Activated T-cell treated with anti-CD3 and anti-CD28 coated beads, Interleukin-2, amount 50 U/mL, for 24 hours (primary cell): ENCODE measurements at regions not wholly inside any gene's neighbourhood (a gene's known extent, or its start where the extent isn't known, plus 50 kb on each side); places are given as distances from the start of the nearest gene placed in this dataset.
"Not testable (repeated sequence)": the region's sequence is repeated elsewhere in the genome, so short reads cannot be mapped to it uniquely, and the experiment has no call there.

Experiments
- DNase-seq: peaks from one replicate; pipeline ENCODE4 v3.0.0-alpha.2; 2020
- H3K27ac Mint-ChIP-seq: 2 replicates; pipeline ENCODE4 v1.8.0; 2020; ENCODE audit warnings: mild to moderate bottlenecking, mixed read lengths
- H3K27me3 Mint-ChIP-seq: 2 replicates; pipeline ENCODE4 v1.8.0; 2020; ENCODE audit warnings: mixed read lengths
- H3K36me3 Mint-ChIP-seq: 2 replicates; pipeline ENCODE4 v1.8.0; 2020; ENCODE audit warnings: low read depth, mixed read lengths
- H3K4me1 Mint-ChIP-seq: 2 replicates; pipeline ENCODE4 v1.8.0; 2020; ENCODE audit warnings: low read depth, mixed read lengths
- H3K4me3 Mint-ChIP-seq: 2 replicates; pipeline ENCODE4 v1.8.0; 2020; ENCODE audit warnings: mild to moderate bottlenecking, moderate library complexity, mixed read lengths
- H3K9me3 Mint-ChIP-seq: 2 replicates; pipeline ENCODE4 v1.8.0; 2020; ENCODE audit warnings: mixed read lengths

DNA sequence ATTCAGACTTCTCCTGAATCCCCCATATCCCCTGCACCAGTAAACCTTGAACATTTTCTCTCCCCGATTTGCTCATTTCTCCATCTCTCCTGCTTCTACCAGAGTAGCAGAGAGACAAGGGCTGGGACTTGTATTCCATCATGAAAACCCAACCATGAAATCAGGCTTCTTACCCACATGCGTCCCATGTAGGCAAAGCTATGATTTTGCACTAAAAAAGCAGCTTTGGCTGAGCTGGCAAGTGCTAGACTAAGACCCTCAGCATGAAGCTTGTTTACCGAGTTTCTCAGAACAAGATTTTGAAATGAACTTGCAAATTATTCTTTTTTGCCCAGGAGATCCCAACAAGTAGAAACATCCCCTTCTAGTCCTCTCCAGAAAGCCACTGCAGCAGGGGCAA is 80.3 kb upstream of the RFLNA start:
- Mint-ChIP-seq H3K9me3 (peaks cover 8% of the 10 kb centered on the region), H3K27me3 (peaks cover 7% of the 10 kb centered on the region), H3K4me1 (peaks cover 3% of the 10 kb centered on the region), H3K27ac (no peak overlapping the region), H3K36me3 (no peaks in the 10 kb centered on the region), H3K4me3 (no peak overlapping the region)
- no peak for DNase-seq

DNA sequence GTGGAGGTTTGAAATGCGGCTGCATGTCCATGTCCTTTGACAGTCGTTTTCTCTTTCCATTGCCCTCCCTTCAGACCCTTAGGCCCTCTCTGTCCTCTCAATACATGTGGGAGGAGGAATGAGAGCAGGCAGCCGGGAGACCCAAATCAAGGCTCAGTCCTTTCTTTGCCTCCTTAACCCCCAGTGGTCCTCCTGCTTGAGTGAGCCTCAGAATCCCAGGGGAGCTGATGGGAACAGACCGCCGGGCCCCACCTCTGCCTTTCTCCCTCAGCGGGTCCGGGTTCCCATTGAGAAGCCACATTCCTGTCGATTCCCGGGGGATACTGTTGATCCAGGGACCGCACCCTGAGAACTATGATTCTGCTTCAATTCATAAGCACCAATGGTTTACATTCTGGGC is 77.9 kb upstream of the RFLNA start:
- Mint-ChIP-seq H3K36me3 (no peaks in the 10 kb centered on the region), H3K9me3 (peaks cover 8% of the 10 kb centered on the region), H3K4me3 (no peak overlapping the region), H3K27me3 (peaks cover 7% of the 10 kb centered on the region), H3K4me1 (peaks cover 3% of the 10 kb centered on the region), H3K27ac (no peak overlapping the region)
- DNase-seq, result no peak

DNA sequence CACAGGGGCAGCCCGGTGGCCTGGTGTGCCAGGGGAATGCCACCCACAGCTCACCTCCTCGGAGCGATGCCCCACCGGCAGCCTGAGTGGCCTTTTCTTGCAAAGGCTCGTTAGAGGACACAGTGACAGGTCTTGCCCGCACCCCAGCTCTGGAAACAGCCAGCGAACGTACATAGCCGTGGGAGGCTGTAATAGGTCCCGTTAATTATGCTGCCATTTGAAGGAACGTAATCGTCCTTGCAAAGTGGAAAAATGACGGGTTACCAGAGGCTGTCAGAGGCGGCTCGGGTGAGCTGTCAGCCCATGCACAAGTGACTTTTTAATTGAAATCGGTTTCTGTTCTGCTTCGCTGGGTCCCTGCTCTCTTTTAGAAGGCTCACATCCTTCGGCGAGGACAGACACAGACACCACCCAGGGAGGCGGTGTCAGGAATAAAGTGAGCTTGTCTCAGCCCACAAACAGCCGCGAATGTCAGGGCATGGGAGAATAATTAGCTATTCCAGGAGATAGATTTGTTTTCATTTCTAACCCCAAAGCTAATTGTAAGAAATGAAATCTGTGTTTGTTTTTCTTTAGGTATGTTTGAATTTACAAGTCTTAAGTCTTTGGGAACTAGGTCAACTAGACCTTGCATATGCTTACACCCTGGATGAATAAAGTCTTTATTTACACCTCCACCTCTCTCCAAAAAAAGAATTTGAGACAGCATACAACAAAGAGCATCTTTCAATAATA is 77.2 kb upstream of the RFLNA start:
- peaks cover 4% of the 10 kb centered on the region for H3K4me1 Mint-ChIP-seq
- no peaks in the 10 kb centered on the region for H3K36me3 Mint-ChIP-seq
- DNase-seq, result no peak
- peaks cover 8% of the 10 kb centered on the region for H3K9me3 Mint-ChIP-seq
- peaks cover 12% of the 10 kb centered on the region for H3K27me3 Mint-ChIP-seq
- H3K27ac Mint-ChIP-seq, result no peak overlapping the region
- H3K4me3 Mint-ChIP-seq, result no peak overlapping the region

DNA sequence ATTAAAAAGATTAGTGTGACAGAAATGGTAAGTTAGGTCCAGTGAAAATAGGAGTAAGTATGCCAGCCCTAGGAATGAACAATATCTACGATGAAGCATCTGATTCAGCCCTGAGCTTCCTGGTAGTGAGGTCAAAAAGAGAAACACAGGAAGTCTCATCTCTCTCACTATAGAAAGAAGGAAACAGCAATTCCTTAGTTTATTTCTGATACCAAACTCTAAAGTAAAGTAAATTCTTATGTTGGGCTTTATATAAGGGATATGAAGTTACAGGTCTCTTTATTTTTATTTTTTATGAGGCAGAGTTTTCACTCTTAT is 76.7 kb upstream of the RFLNA start:
- Mint-ChIP-seq H3K4me3 (no peak overlapping the region), H3K27me3 (peaks cover 14% of the 10 kb centered on the region), H3K9me3 (peaks cover 8% of the 10 kb centered on the region), H3K36me3 (no peaks in the 10 kb centered on the region), H3K27ac (no peak overlapping the region), H3K4me1 (peaks cover 6% of the 10 kb centered on the region)
- no peak for DNase-seq

DNA sequence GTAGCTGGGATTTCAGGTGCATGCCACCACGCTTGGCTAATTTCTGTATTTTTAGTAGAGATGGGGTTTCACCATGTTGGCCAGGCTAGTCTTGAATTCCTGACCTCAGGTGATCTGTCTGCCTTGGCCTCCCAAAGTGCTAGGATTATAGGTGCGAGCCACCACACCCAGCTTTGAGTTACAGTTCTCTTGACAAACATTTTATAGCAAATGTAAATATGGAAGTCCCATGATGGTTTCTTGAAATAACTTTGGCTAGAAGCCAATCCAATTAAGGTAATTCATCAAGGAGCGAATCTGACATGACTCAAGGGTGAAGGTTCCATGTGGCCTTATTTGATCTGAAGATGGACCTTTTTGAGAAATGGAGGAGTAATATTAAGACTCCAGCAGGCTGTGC is 76.2 kb upstream of the RFLNA start:
- H3K4me3 Mint-ChIP-seq, H3K27ac Mint-ChIP-seq, H3K36me3 Mint-ChIP-seq, DNase-seq, H3K9me3 Mint-ChIP-seq: not testable (repeated sequence)
- peaks cover 14% of the 10 kb centered on the region for H3K27me3 Mint-ChIP-seq
- peaks cover 10% of the 10 kb centered on the region for H3K4me1 Mint-ChIP-seq

DNA sequence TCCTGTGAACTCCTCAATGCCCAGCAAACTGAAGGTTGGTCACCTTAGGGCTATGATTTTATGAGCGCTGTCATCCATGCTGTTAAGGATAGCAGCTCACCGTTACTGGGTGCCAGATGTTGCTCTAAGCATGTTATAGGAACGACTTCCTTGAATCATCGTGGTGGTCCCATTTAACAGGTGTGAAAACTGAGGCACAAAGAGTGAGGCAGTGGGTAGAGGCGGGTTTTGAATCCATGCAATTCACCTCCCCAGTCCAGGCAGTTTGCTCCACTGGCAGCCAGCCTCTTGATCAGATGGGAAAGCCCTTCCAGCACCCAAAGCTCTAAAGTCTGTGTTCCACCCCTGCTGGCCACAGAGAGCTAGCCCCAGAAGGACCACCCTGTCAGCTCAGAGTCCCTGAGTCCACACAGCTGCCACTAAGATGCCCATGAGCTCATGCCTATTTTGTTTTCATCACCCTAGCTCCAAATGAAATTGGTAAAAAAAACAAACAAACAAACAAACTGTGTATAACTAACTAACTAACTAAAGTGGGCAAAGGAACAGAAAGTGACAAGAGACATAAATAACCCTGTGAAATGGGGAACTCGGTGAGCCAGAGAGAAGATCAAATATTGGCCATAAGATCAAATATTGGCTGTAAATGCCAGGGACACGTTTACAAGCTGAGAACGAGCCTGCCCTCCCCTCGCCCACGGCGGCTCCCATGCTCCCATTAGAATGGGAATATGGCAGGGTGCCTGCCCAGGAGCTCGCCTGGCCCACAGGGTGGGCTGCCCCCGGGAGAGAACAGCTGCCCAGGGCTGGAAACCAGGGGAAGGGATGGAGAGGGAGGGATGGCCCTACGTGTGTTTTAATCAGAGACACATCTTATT is 72.3 kb upstream of the RFLNA start:
- Mint-ChIP-seq H3K9me3 (peaks cover 2% of the 10 kb centered on the region), H3K36me3 (no peaks in the 10 kb centered on the region), H3K4me1 (peaks cover 16% of the 10 kb centered on the region), H3K4me3 (no peak overlapping the region), H3K27me3 (peaks cover 33% of the 10 kb centered on the region), H3K27ac (no peak overlapping the region)
- DNase-seq, result no peak

DNA sequence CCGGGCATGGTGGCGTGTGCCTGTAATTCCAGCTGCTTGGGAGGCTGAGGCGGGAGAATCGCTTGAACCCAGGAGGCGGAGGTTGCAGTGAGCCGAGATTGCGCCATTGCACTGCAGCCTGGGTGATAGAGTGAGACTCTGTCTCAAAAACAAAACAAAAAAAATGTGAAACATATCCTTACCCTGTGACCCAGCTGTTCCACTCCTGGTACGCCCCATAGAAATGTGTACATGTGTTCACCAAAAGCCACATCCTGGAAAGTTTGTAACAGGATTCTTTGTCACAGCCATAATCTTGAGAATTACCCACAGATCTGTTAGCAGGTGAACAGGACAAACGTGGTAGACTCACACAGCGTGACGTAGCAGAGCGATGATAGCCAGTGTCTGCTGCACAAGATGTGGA is 71.2 kb upstream of the RFLNA start:
- not testable (repeated sequence) for H3K4me3 Mint-ChIP-seq, H3K9me3 Mint-ChIP-seq, H3K36me3 Mint-ChIP-seq, DNase-seq, H3K27ac Mint-ChIP-seq
- peaks cover 13% of the 10 kb centered on the region for H3K4me1 Mint-ChIP-seq
- peaks cover 41% of the 10 kb centered on the region for H3K27me3 Mint-ChIP-seq

DNA sequence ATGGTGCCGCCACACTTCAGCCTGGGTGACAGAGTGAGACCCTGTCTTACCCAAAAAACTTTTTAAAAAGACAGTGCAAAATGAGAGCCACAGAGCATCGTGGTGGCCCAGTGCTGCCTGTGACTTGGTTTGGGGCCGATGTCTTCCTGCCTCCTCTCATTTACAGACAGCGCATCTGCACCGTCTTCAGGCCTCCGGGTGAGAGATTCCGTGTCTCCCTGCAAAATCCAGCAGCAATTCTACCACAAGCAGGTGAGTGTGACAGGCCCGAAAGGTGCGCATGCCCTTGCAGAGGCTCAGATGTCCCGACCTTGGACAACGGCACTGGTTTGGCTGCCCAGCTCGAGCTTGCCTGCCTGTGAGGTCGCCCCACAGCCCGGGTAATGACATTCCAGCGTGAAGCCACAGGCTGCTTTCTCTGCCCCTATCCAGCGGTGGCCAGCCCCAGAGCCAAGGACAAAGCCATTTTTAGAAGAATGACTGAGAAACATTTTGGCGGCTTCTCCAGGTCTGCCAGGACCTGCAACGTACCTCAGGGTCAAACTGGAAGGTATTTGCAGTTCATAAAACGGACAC is 70.3 kb upstream of the RFLNA start:
- peaks cover 41% of the 10 kb centered on the region for H3K27me3 Mint-ChIP-seq
- H3K36me3 Mint-ChIP-seq, result no peaks in the 10 kb centered on the region
- peaks cover 13% of the 10 kb centered on the region for H3K4me1 Mint-ChIP-seq
- H3K9me3 Mint-ChIP-seq, result peaks cover 2% of the 10 kb centered on the region
- no peak overlapping the region for H3K4me3 Mint-ChIP-seq
- no peak overlapping the region for H3K27ac Mint-ChIP-seq
- no peak for DNase-seq

- no peaks in the 10 kb centered on the region for H3K36me3 Mint-ChIP-seq
- peaks cover 2% of the 10 kb centered on the region for H3K9me3 Mint-ChIP-seq
- no peak overlapping the region for H3K27ac Mint-ChIP-seq
- peaks cover 41% of the 10 kb centered on the region for H3K27me3 Mint-ChIP-seq
- DNase-seq, result no peak
- H3K4me1 Mint-ChIP-seq, result peaks cover 13% of the 10 kb centered on the region
- H3K4me3 Mint-ChIP-seq, result no peak overlapping the region
These were observed 69.2 kb upstream of the RFLNA start for GRCh38 chr12:124225730-124226129.

GRCh38 chr12:124227951-124228711 is 66.8 kb upstream of the RFLNA start:
- no peak overlapping the region for H3K4me3 Mint-ChIP-seq
- DNase-seq, result no peak
- no peaks in the 10 kb centered on the region for H3K9me3 Mint-ChIP-seq
- H3K36me3 Mint-ChIP-seq, result no peaks in the 10 kb centered on the region
- peaks cover 11% of the 10 kb centered on the region for H3K4me1 Mint-ChIP-seq
- H3K27ac Mint-ChIP-seq, result no peak overlapping the region
- peaks cover 33% of the 10 kb centered on the region for H3K27me3 Mint-ChIP-seq

- no peaks in the 10 kb centered on the region for H3K36me3 Mint-ChIP-seq
- no peak overlapping the region for H3K4me3 Mint-ChIP-seq
- H3K4me1 Mint-ChIP-seq, result no peaks in the 10 kb centered on the region
- H3K27me3 Mint-ChIP-seq, result peaks cover 30% of the 10 kb centered on the region
- DNase-seq, result no peak
- H3K9me3 Mint-ChIP-seq, result no peaks in the 10 kb centered on the region
- no peak overlapping the region for H3K27ac Mint-ChIP-seq
These were observed 65.4 kb upstream of the RFLNA start for GRCh38 chr12:124229520-124229919.

DNA sequence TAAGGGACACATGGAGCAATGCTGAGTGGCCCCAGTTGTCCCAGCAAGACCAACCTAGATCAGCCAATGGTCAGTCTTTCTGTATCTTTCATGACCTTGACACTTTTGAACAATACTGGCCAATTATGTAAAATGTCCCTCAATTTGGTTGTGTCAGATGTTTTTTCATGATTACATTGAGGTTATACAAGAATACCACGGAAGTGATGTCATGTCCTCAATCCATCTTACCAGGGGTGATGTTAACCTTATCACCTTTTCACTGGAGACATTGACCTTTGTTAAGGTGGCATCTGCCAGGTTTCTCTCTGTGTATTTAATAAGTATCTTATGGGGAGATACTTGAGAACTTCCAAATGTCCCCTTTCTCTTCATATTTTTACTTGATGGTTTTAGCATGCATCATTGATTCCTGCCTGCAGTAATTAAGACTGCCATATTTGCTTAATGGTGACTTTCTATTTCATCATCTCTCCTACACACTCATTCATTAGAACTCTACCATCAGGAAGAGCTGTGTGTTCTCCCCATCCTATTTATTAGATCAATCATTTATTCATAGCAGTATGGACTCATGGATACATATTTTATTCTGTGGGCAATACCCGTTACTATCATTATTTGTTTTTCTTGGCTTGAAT is 64.7 kb upstream of the RFLNA start:
- Mint-ChIP-seq H3K9me3 (peaks cover 4% of the 10 kb centered on the region), H3K27ac (no peak overlapping the region), H3K27me3 (peaks cover 28% of the 10 kb centered on the region), H3K36me3 (no peaks in the 10 kb centered on the region), H3K4me3 (no peak overlapping the region), H3K4me1 (no peaks in the 10 kb centered on the region)
- no peak for DNase-seq

DNA sequence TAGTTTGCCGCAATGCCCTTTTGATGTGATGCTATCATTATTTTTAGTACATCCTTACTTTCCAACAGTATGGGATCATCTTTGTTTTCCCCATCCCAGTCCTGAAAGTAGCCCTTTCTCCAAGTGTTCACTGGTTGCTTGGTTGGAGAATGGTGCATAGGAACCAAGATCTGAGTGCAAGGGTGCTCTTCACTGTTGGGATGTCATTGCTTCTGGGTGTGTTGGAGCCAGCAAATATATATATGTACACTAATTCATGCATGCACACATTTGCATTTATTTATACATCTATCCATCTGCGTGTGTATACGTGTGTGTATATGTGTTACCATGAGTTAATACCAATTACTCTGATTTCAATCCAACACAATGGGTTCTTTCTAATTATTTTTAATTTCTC is 64.1 kb upstream of the RFLNA start:
- no peak for DNase-seq
- H3K9me3 Mint-ChIP-seq, result peaks cover 4% of the 10 kb centered on the region
- no peak overlapping the region for H3K27ac Mint-ChIP-seq
- no peaks in the 10 kb centered on the region for H3K4me1 Mint-ChIP-seq
- H3K27me3 Mint-ChIP-seq, result peaks cover 22% of the 10 kb centered on the region
- H3K36me3 Mint-ChIP-seq, result no peaks in the 10 kb centered on the region
- H3K4me3 Mint-ChIP-seq, result no peak overlapping the region

DNA sequence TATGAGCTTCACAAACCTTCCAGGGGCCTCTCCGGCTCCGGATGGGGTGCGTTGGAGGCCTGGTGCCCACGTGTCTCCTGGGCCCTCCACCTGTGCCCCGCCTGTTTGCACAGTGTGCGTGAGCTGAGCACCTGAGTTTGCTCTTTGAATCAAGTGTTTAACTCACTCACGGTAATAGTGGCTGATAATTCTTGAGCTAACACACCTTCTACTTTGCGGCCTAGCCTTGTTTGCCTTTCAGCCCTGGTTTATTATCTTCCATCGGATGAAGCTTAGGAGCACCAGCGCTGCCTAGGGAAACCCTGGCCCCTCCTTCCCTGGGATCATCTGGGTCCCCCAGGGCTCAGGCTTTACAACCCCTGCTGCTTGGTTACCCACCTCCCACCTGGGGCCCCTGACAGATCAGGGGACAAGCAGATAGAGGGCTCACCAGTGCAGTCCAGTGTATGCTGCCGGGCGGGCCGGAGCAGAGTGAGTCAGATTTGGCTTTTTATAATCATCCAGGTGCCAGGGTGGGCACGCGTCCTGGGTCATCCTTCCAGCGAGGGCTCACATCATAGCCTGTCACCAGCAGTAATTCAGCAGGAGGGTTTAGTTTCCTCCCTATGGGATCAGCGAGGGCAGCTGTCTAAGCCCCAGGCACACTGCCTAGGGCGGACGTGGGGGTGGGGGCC is 62.8 kb upstream of the RFLNA start:
- no peaks in the 10 kb centered on the region for H3K36me3 Mint-ChIP-seq
- H3K4me1 Mint-ChIP-seq, result no peaks in the 10 kb centered on the region
- no peak for DNase-seq
- H3K9me3 Mint-ChIP-seq, result peaks cover 4% of the 10 kb centered on the region
- H3K27me3 Mint-ChIP-seq, result peaks cover 16% of the 10 kb centered on the region
- no peak overlapping the region for H3K4me3 Mint-ChIP-seq
- H3K27ac Mint-ChIP-seq, result no peak overlapping the region
